B cell (primary cell): ENCODE measurements at regions not wholly inside any gene's neighbourhood (a gene's known extent, or its start where the extent isn't known, plus 50 kb on each side); places are given as distances from the start of the nearest gene placed in this dataset.

Experiments
- ATAC-seq: fragments of 200-7000 bp; cut with Tn5 transposase; one replicate; pipeline ENCODE4 v1.10.0; 2021; ENCODE audit warnings: low read depth, mild to moderate bottlenecking, moderate number of reproducible peaks, moderate library complexity
- CTCF ChIA-PET: fragments of 350-600 bp; sonication (Branson Sonifier 250); formaldehyde crosslinking; loops from one replicate; lab custom pipeline; 2021; ENCODE audit warnings: antibody characterized with exemption, inconsistent platforms; lab: Charles Lee
- POLR2A ChIA-PET: fragments of 350-600 bp; sonication (Branson Sonifier 250); formaldehyde crosslinking; loops from one replicate; lab custom pipeline; 2021; ENCODE audit warnings: antibody characterized with exemption; lab: Charles Lee
- DNase-seq: peaks from one replicate; pipeline ENCODE4 v3.0.0; 2013
- H2AFZ ChIP-seq: 2 replicates; pipeline ENCODE4 v1.6.1; 2012; ENCODE audit warnings: mild to moderate bottlenecking, low read depth, low read length; ENCODE audit not compliant: insufficient read depth, poor library complexity, severe bottlenecking
- H3K27ac ChIP-seq, 2 donors: 1 replicate in 1 of 2; 2 replicates in 1 of 2; pipeline ENCODE4 v1.5.1; 2012 to 2013; ENCODE audit warnings: low read length in 2 of 2, mild to moderate bottlenecking in 2 of 2, moderate library complexity in 1 of 2
- H3K27me3 ChIP-seq, 4 experiments: fragments of 200-600 bp in 1 of 4; sonication (generic) in 1 of 4; replicated peaks in 1 of 4; 1 replicate in 2 of 4; 2 replicates in 2 of 4; pipeline versions ENCODE4 v1.6.1 to v1.7.0; 2013 to 2016; ENCODE audit warnings: low read length in 3 of 4, mild to moderate bottlenecking in 2 of 4, mixed read lengths in 1 of 4, moderate library complexity in 1 of 4; ENCODE audit not compliant: insufficient read depth in 4 of 4, control insufficient read depth in 3 of 4; ENCODE audit errors: control extremely low read depth in 1 of 4
- H3K36me3 ChIP-seq, 2 experiments: replicated peaks in 1 of 2; 1 replicate in 1 of 2; 2 replicates in 1 of 2; pipeline versions ENCODE4 v1.6.1 to v1.7.1; 2013; ENCODE audit warnings: low read length in 1 of 2; ENCODE audit not compliant: insufficient read depth in 2 of 2, control insufficient read depth in 1 of 2; ENCODE audit errors: control extremely low read depth in 1 of 2, extremely low read depth in 1 of 2
- H3K4me1 ChIP-seq, 2 donors: fragments of 200-600 bp in 1 of 2; sonication (generic) in 1 of 2; 1 replicate in 1 of 2; 2 replicates in 1 of 2; pipeline versions ENCODE4 v1.5.1 to v1.6.1; 2013 to 2017; ENCODE audit warnings: low read length in 2 of 2; ENCODE audit not compliant: control insufficient read depth in 2 of 2, insufficient read depth in 2 of 2
- H3K4me2 ChIP-seq: replicated peaks from 2 replicates; pipeline ENCODE3; 2012; ENCODE audit warnings: mild to moderate bottlenecking, low read depth, low read length; ENCODE audit not compliant: poor library complexity, severe bottlenecking
- H3K4me3 ChIP-seq, 5 experiments: fragments of 200-600 bp in 1 of 5; sonication (generic) in 1 of 5; 1 replicate in 3 of 5; 2 replicates in 2 of 5; pipeline versions ENCODE4 v1.5.1 to v1.7.0; 2011 to 2016; ENCODE audit warnings: low read length in 4 of 5, mild to moderate bottlenecking in 4 of 5, low read depth in 2 of 5, control low read depth in 1 of 5, moderate library complexity in 1 of 5; ENCODE audit not compliant: insufficient read depth in 1 of 5; ENCODE audit errors: control extremely low read depth in 1 of 5, extremely low read depth in 1 of 5
- H3K79me2 ChIP-seq: fragments of 200-600 bp; sonication (generic); one replicate; pipeline ENCODE4 v1.6.0; 2016; ENCODE audit warnings: low read length; ENCODE audit not compliant: control insufficient read depth, insufficient read depth
- H3K9ac ChIP-seq: fragments of 200-600 bp; sonication (generic); 2 replicates; pipeline ENCODE4 v1.6.1; 2017; ENCODE audit warnings: mild to moderate bottlenecking, low read length, moderate library complexity
- H3K9me3 ChIP-seq, 3 donors: one replicate each; pipeline versions ENCODE4 v1.6.1 to v1.7.1; 2013; ENCODE audit warnings: low read length in 2 of 3; ENCODE audit not compliant: control insufficient read depth in 2 of 3, insufficient read depth in 1 of 3; ENCODE audit errors: control extremely low read depth in 1 of 3
- H4K20me1 ChIP-seq: 2 replicates; pipeline ENCODE4 v1.6.0; 2012; ENCODE audit warnings: mild to moderate bottlenecking, low read length; ENCODE audit not compliant: insufficient read depth, control insufficient read depth, poor library complexity, severe bottlenecking
- H3K27ac Mint-ChIP-seq: one replicate; pipeline ENCODE4 v1.8.0; 2021; ENCODE audit warnings: mixed read lengths
- H3K27me3 Mint-ChIP-seq: one replicate; pipeline ENCODE4 v1.8.0; 2021; ENCODE audit warnings: mixed read lengths
- H3K4me1 Mint-ChIP-seq: one replicate; pipeline ENCODE4 v1.8.0; 2021; ENCODE audit warnings: mixed read lengths
- H3K4me3 Mint-ChIP-seq: one replicate; pipeline ENCODE4 v1.8.0; 2021; ENCODE audit warnings: mixed read lengths
- H3K9me3 Mint-ChIP-seq: one replicate; pipeline ENCODE4 v1.8.0; 2022; ENCODE audit warnings: mixed read lengths; ENCODE audit not compliant: insufficient read depth
- CTCF ChIP-seq: fragments of 200-600 bp; IDR thresholded peaks from one replicate; pipeline ENCODE4 v1.8.0; 2022; ENCODE audit warnings: antibody characterized with exemption, mild to moderate bottlenecking
- EZH2 ChIP-seq: IDR thresholded peaks from 2 replicates; pipeline ENCODE4 v1.6.1; 2012; ENCODE audit warnings: borderline replicate concordance, low read depth, mild to moderate bottlenecking, moderate library complexity, low read length; ENCODE audit not compliant: insufficient read depth, poor library complexity, severe bottlenecking
- WGBS: methylation state at CpG from one replicate; pipeline ENCODE4 v1.1.5; 2013; ENCODE audit warnings: missing lambda C conversion rate; ENCODE audit not compliant: insufficient coverage; 5-methylcytosine and 5-hydroxymethylcytosine counted together
- intact Hi-C: fragments of 100-400 bp; cut with micrococcal nuclease; formaldehyde crosslinking; loops from one replicate; pipeline ENCODE4 v1.10.0; 2022

GRCh38 chr1:83006271-83006670, 992.7 kb downstream of the TTLL7 start:
- WGBS = 100% methylated on average over 2 of the region's 3 CpGs
- Mint-ChIP-seq H3K27ac (no peak overlapping the region), H3K9me3 (peaks cover 4% of the 10 kb centered on the region), H3K27me3 (no peaks in the 10 kb centered on the region), H3K4me3 (no peak overlapping the region), H3K4me1 (no peaks in the 10 kb centered on the region)
- no peaks in the 10 kb centered on the region for H3K79me2 ChIP-seq
- no peaks in the 10 kb centered on the region for H3K9me3 ChIP-seq
- DNase-seq = no peak
- no peak overlapping the region for H3K9ac ChIP-seq
- no peak overlapping the region for H2AFZ ChIP-seq
- intact Hi-C loops = no loop called here
- POLR2A ChIA-PET = no interaction called here
- H3K27me3 ChIP-seq = no peaks in the 10 kb centered on the region
- no peaks in the 10 kb centered on the region for H4K20me1 ChIP-seq
- CTCF ChIA-PET = no interaction called here
- H3K4me3 ChIP-seq = no peak overlapping the region
- H3K4me2 ChIP-seq = no peak overlapping the region
- H3K27ac ChIP-seq = no peak overlapping the region
- TF ChIP-seq CTCF (no peak), EZH2 (no peak)
- H3K4me1 ChIP-seq = no peaks in the 10 kb centered on the region
- ATAC-seq = no peak
- no peaks in the 10 kb centered on the region for H3K36me3 ChIP-seq

DNA sequence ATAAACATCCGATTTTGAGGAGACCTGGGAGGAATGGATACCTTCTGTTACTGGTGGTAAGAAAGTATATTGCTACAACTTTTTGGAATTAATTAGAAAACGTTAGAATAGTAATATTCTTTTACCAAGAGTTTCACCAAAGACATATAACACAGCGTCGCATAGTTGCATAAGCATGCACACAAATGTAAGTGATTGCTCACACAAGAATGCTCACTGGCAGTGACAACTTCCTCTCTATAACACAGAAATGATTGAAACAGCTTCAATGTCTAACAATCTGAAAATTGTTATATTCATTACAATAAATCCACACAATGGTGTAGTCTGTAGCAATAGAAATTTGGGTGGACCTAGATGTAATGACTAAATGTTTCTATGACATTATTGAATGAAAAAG, 998.6 kb downstream of the TTLL7 start:
- intact Hi-C loops = no loop called here
- ChIA-PET CTCF (no interaction called here), POLR2A (no interaction called here)
- no peak for TF ChIP-seq EZH2
- H3K4me3 ChIP-seq = no peak overlapping the region
- H3K9ac ChIP-seq = no peak overlapping the region
- no peaks in the 10 kb centered on the region for H3K79me2 ChIP-seq
- H4K20me1 ChIP-seq = no peaks in the 10 kb centered on the region
- H3K4me2 ChIP-seq = no peak overlapping the region
- no CpG with 5 or more reads among the region's 4 CpGs for WGBS
- Mint-ChIP-seq H3K9me3 (no peaks in the 10 kb centered on the region), H3K27me3 (no peaks in the 10 kb centered on the region), H3K4me1 (no peaks in the 10 kb centered on the region), H3K4me3 (no peak overlapping the region), H3K27ac (no peak overlapping the region)
- H3K4me1 ChIP-seq = no peaks in the 10 kb centered on the region
- no peaks in the 10 kb centered on the region for H3K36me3 ChIP-seq
- no peaks in the 10 kb centered on the region for H3K27me3 ChIP-seq
- H3K27ac ChIP-seq = no peak overlapping the region
- no peak overlapping the region for H2AFZ ChIP-seq
- H3K9me3 ChIP-seq = no peaks in the 10 kb centered on the region
- no peak for ATAC-seq
- DNase-seq = no peak
